ELF-1 (cell line): ENCODE measurements at regions not wholly inside any gene's neighbourhood (a gene's known extent, or its start where the extent isn't known, plus 50 kb on each side); places are given as distances from the start of the nearest gene placed in this dataset.
"Not testable (repeated sequence)": the region's sequence is repeated elsewhere in the genome, so short reads cannot be mapped to it uniquely, and the experiment has no call there.

Experiments
- DNase-seq: peaks from one replicate; pipeline ENCODE4 v3.0.0-alpha.2; 2016; ENCODE audit warnings: low read depth, low spot score

- no peak for DNase-seq
These were observed 197.7 kb downstream of the BCAS1 start for GRCh38 chr20:53872561-53873229.

- no peak for DNase-seq
These were observed 198.3 kb downstream of the BCAS1 start for GRCh38 chr20:53872081-53872541.

- DNase-seq, result no peak
These were observed 198.9 kb downstream of the BCAS1 start for GRCh38 chr20:53871541-53871940.

- DNase-seq, result peak; percentile 37
These were observed 199.7 kb downstream of the BCAS1 start for GRCh38 chr20:53870426-53871315.

GRCh38 chr20:53869466-53870258 is 200.7 kb downstream of the BCAS1 start:
- DNase-seq, result peak; percentile 84

GRCh38 chr20:53867741-53868351 is 202.5 kb downstream of the BCAS1 start:
- no peak for DNase-seq

- peak; percentile 36 for DNase-seq
These were observed 203.3 kb downstream of the BCAS1 start for GRCh38 chr20:53866794-53867740.

- DNase-seq, result peak; percentile 80
These were observed 204.2 kb downstream of the BCAS1 start for GRCh38 chr20:53865901-53866793.

- not testable (repeated sequence) for DNase-seq
These were observed 205.4 kb downstream of the BCAS1 start for GRCh38 chr20:53864765-53865683.

- not testable (repeated sequence) for DNase-seq
These were observed 206.3 kb downstream of the BCAS1 start for GRCh38 chr20:53863923-53864641.

- not testable (repeated sequence) for DNase-seq
These were observed 206.9 kb downstream of the BCAS1 start for GRCh38 chr20:53863535-53863922.

GRCh38 chr20:53863039-53863438 is 207.4 kb downstream of the BCAS1 start:
- not testable (repeated sequence) for DNase-seq

- DNase-seq, result not testable (repeated sequence)
These were observed 207.9 kb downstream of the BCAS1 start for GRCh38 chr20:53862490-53862889.

- not testable (repeated sequence) for DNase-seq
These were observed 208.3 kb downstream of the BCAS1 start for GRCh38 chr20:53862136-53862397.

- no peak for DNase-seq
These were observed 210.7 kb downstream of the BCAS1 start for GRCh38 chr20:53859684-53860083.

GRCh38 chr20:53859009-53859408 is 211.4 kb downstream of the BCAS1 start:
- not testable (repeated sequence) for DNase-seq

- not testable (repeated sequence) for DNase-seq
These were observed 211.9 kb downstream of the BCAS1 start for GRCh38 chr20:53858516-53858915.
